ENCODE measurements at regions not wholly inside any gene's neighbourhood (a gene's known extent, or its start where the extent isn't known, plus 50 kb on each side); places are given as distances from the start of the nearest gene placed in this dataset.

DNA sequence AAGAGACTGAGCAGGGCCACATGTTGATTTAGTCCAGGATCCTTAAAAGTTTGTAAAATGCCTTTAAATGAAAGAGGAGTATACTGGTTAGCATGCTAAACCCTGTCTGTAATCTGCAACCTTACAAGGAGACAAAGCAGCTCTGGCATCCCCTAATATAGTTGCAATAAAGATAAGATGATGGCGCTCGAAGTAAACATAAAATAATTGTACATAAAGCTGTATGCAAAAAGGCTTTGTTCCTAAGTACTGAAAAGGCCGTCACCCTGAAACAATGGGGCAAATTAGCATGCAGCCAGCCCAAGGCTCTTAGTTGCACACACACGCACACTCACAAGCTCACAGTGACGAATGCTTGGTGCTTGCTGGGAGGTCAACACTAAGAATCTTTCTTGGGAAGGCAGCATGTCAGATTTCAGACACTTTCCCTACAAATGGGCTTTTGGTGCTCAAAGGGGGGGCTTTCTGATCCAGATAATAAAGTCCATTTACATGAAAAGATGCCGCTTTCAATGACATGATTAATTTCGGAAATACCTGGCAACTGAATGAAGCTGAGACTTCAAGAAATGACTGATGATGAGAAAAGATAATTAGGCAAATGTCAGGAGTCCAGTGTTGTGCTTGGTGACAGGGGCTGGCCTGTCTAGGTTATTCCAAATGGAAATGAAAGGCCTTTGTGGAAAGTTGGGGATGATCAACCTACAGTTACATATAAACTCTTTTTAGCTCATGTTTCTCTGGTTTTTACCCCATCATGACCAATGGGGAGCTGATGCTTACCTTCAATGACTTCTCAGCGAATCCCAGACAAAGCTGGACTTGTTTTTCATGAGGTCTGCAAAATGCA, 370.3 kb downstream of the MEIS1 start:
- TF ChIP-seq CTCF (IDR thresholded peaks at IDR 0.05), result no peak
- no peak for TF ChIP-seq POLR2A (IDR thresholded peaks at IDR 0.05)
- Histone ChIP-seq H3K36me3 (replicated peaks in 1 of 2; ENCODE audit: insufficient read depth in 1 of 2, low read depth in 2 of 2) (no peaks in the 10 kb centered on the region), H3K27me3 (no peaks in the 10 kb centered on the region), H3K27ac (no peak overlapping the region), H3K4me1 (no peaks in the 10 kb centered on the region), H3K9me3 (no peaks in the 10 kb centered on the region), H3K4me3 (no peak overlapping the region)
- no peak for DNase-seq
- intact Hi-C loops (cut with DNase I), result no loop called here
- ATAC-seq, result no peak
- WGBS, 2 donors, result 79 to 83% methylated on average over 8 of the region's 8 CpGs

DNA sequence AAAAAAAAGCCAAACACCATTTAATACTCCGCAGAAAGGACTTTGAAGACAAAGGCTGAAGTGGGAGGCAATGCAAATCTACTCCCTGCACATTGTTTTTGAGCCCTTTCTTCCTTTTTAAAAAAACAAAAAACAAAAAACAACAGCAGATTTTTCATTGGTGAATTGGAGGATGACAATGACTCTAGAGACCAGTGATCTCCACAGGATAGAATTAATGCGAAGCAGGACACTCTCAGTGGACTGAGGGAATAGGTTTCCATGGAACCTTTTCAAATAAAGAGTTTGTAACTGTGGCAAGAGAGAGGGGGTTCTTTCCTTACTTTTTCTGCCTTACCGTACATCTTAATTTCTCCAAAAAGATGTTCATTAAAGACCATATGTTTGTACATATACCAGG, 371.0 kb downstream of the MEIS1 start:
- H3K4me1 ChIP-seq, result no peaks in the 10 kb centered on the region
- no peaks in the 10 kb centered on the region for H3K36me3 ChIP-seq (replicated peaks in 1 of 2; ENCODE audit: insufficient read depth in 1 of 2, low read depth in 2 of 2)
- no peak overlapping the region for H3K27ac ChIP-seq
- 60% methylated on average over 3 of the region's 3 CpGs for WGBS, 2 donors
- DNase-seq (no peak), ATAC-seq (no peak)
- no peaks in the 10 kb centered on the region for H3K27me3 ChIP-seq
- H3K4me3 ChIP-seq, result no peak overlapping the region
- intact Hi-C loops (cut with DNase I), result no loop called here
- H3K9me3 ChIP-seq, result no peaks in the 10 kb centered on the region
- TF ChIP-seq CTCF (IDR thresholded peaks at IDR 0.05), result no peak
- TF ChIP-seq POLR2A (IDR thresholded peaks at IDR 0.05), result no peak

- no peaks in the 10 kb centered on the region for H3K27me3 ChIP-seq
- TF ChIP-seq POLR2A (IDR thresholded peaks at IDR 0.05), result no peak
- no peak for TF ChIP-seq CTCF (IDR thresholded peaks at IDR 0.05)
- no peaks in the 10 kb centered on the region for H3K9me3 ChIP-seq
- DNase-seq, result no peak
- H3K27ac ChIP-seq, result no peak overlapping the region
- no peaks in the 10 kb centered on the region for H3K4me1 ChIP-seq
- intact Hi-C loops (cut with DNase I), result no loop called here
- WGBS, 2 donors, result 39 to 44% methylated on average over 1 of the region's 1 CpG
- no peak overlapping the region for H3K4me3 ChIP-seq
- ATAC-seq, result no peak
- no peaks in the 10 kb centered on the region for H3K36me3 ChIP-seq (replicated peaks in 1 of 2; ENCODE audit: insufficient read depth in 1 of 2, low read depth in 2 of 2)
Observed at GRCh38 chr2:66813525-66813924, 378.6 kb downstream of the MEIS1 start.

GRCh38 chr2:66813976-66814375, 379.1 kb downstream of the MEIS1 start:
- 62 to 87% methylated on average over 2 of the region's 2 CpGs for WGBS, 2 donors

More at GRCh38 chr2:66813976-66814375, 379.1 kb downstream of the MEIS1 start:
- no peaks in the 10 kb centered on the region for H3K9me3 ChIP-seq
- no peak for DNase-seq
- H3K27ac ChIP-seq, result no peak overlapping the region
- no peak for ATAC-seq
- TF ChIP-seq POLR2A (IDR thresholded peaks at IDR 0.05) (no peak), CTCF (IDR thresholded peaks at IDR 0.05) (no peak)
- no peak overlapping the region for H3K4me3 ChIP-seq
- H3K4me1 ChIP-seq, result no peaks in the 10 kb centered on the region
- H3K36me3 ChIP-seq (replicated peaks in 1 of 2; ENCODE audit: insufficient read depth in 1 of 2, low read depth in 2 of 2), result no peaks in the 10 kb centered on the region
- intact Hi-C loops (cut with DNase I), result no loop called here
- H3K27me3 ChIP-seq, result no peaks in the 10 kb centered on the region
